Prostate gland (tissue), 2 donors: ENCODE measurements at regions not wholly inside any gene's neighbourhood (a gene's known extent, or its start where the extent isn't known, plus 50 kb on each side); places are given as distances from the start of the nearest gene placed in this dataset.

Experiments used
- CTCF ChIP-seq, 4 experiments: fragments of 200-600 bp in 2 of 4; fragments of 450-650 bp in 2 of 4; sonication (generic) in 2 of 4; IDR thresholded peaks; 1 replicate in 3 of 4; 2 replicates in 1 of 4; pipeline ENCODE4 v1.5.1; 2016 to 2019; ENCODE audit warnings: antibody characterized with exemption in 4 of 4, mild to moderate bottlenecking in 2 of 4, moderate library complexity in 2 of 4
- POLR2A ChIP-seq: fragments of 450-650 bp; IDR thresholded peaks from one replicate; pipeline ENCODE4 v1.6.1; 2016; ENCODE audit warnings: antibody characterized with exemption, mild to moderate bottlenecking
- POLR2AphosphoS5 ChIP-seq: sonication (generic); formaldehyde crosslinking; IDR thresholded peaks from one replicate; pipeline ENCODE4 v1.6.1; 2017; ENCODE audit warnings: antibody characterized with exemption

- no peak for TF ChIP-seq CTCF (IDR thresholded peaks at IDR 0.05)
- no peak for TF ChIP-seq POLR2A
- TF ChIP-seq POLR2AphosphoS5: no peak
Measured at GRCh38 chr4:179059396-179059795, 1617.2 kb upstream of the AGA start.
